NCI-H2029 (cell line): ENCODE measurements at regions not wholly inside any gene's neighbourhood (a gene's known extent, or its start where the extent isn't known, plus 50 kb on each side); places are given as distances from the start of the nearest gene placed in this dataset.
"Not testable (repeated sequence)": the region's sequence is repeated elsewhere in the genome, so short reads cannot be mapped to it uniquely, and the experiment has no call there.

Experiments used
- DNase-seq: peaks from one replicate; lab custom pipeline; 2025; lab: John Stamatoyannopoulos, UW

DNA sequence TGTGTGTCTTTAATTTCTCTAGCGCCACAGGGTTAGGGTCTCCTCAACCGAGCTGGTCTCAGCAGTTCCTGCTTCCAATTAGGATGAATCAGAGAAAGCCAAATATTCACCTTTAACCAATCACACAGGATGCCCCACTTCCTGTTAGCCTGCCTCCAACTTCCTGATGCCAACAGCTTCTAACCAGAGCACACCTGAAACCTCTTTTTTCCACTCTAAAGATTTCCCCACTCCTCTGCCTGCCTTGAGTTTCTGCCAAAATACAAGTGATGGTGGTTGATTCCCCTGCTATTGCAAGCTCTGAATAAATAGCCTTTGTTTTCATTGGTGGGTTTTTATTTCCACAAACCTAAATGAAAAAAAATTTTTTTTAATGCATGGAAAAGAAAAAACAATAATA is 144.7 kb upstream of the UST start:
- DNase-seq = no peak

DNA sequence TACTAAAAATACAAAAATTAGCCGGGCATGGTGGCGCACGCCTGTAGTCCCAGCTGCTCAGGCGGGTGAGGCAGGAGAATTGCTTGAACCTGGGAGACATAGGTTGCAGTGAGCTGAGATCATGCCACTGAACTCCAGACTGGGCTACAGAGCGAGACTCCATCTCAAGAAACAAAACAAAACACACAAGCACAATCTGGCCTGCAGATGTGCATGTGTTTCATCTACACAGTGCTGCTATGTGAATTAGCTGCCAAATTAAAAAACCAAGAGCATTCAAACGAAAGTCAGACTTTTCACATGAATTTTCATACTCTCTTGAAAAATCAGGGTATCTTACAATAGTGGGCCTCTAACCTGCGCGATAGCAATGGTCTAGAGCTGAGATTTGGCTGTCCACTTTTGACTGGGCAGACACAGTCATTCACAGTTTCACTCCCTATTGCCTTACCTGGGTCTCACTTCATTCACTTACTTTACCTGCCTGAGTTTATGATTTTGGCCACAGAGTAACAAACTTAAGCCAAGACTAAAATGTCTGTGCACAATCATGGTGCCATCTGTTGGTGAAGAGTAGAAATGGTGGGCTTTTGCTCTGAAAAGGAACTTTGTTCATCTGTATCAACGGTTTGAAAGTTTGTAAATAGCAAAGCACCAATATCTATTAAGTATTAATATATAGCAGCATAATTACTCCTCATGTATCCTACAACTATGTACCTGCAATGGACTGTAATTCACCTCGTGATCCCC is 138.5 kb upstream of the UST start:
- no peak for DNase-seq

DNA sequence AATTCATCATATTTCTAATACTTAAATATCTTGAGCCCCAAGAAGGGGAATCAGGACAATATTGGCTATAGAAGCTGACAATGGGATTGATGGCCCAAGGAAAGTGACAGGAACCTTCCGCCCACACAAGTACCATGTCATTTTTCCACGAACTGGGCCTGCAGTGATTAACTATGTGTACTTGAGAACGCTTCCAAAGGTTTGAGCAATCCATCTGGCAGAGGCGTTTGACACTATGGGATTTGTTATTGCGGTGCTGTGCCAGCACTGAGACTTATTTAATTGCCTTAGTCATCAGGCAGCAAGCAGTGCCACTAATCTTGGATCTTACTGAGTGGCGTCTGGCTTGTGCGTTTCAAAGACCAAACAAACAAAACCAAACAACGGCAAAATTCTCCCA is 135.6 kb upstream of the UST start:
- DNase-seq = no peak

DNA sequence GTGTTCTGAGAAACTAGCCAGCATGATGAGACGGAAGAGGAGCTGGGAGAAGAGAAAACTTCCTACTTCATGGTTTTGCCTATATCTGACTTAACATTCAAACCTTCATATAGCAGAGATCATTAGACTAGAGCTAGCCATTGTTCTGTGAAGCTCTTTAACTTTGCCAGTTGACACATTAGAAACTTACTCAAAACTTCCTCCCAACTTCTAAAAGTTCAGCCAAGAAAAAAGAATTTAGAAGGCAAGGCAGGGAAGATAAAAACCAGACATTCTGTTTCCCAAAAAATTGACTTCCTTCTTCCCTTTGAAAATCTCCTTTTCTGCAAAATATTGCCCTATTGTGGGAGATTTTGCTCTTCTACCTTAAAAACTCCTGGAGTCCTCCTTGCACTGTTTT is 134.8 kb upstream of the UST start:
- no peak for DNase-seq

DNA sequence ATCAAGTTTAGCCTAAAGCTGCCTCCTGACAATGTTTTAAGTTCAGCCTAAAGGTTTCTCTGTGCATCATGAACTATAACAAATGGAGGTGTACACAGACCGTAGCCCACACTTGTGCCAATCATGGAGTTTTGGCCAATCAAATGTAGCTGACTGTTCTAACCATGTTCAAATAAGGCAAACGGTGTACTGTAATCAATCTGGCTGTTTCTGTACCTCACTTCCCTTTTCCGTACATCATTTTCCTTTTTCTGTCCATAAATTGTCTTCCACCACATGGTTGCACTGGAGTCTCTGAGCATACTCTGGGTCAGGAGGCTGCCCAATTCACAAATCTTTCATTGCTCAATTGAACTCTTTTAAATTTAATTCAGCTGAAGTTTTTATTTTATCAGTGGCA is 132.2 kb upstream of the UST start:
- no peak for DNase-seq

DNA sequence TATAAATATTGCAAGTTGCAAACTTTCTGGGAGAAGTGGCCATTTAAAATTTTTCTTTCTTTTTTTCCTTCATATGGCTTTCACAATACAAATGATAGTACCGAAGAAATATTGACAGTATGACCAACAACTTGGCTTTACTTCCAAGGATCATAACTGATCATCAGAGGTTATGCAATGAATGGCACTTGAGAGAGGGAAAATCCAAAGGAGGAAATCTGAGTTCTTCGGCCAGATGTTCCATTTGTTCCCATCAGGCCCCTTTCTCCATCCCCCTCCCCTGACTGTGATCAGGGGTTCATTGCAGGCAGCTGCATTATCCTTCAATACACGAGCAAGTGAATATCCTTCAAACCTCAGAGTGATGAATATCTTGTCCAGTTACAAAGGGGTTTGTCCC is 130.0 kb upstream of the UST start:
- DNase-seq = no peak

DNA sequence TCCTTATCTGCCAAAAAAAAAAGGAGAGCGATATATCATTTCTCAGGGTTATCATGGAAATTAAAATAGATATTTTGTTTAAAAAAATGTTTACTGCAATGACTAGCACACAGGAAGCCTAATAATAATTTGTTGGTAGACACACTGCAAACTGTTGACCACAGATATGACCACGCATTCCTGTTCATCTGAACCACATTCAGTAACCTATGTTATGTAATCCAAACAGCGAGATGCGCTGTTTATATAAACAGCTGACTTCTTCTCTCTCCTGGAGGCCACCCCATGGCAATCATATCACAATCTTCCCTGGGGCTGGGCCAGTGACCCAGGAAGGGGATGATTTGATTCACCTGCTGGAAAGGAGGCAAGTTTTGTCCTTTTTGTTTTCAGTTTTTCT is 129.3 kb upstream of the UST start:
- DNase-seq = no peak

DNA sequence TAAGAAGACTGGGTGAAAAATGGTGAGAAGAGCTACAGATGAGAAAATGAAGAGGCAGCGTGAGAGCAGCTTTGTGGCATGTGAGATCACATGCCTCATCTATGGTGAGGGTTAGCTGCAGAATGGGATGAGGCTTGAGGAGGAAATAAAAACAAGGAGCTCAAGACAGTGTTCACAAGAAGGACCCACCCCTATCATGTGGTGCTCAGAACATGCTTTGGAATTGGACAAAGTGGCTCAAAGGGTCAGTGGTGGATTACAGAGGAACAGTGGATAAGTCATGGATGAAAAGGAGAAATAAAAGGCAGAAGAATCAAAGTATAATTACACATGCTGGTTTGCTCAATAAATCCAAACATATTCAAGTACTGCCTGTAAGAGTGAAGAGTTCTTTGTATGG is 126.9 kb upstream of the UST start:
- DNase-seq = no peak

DNA sequence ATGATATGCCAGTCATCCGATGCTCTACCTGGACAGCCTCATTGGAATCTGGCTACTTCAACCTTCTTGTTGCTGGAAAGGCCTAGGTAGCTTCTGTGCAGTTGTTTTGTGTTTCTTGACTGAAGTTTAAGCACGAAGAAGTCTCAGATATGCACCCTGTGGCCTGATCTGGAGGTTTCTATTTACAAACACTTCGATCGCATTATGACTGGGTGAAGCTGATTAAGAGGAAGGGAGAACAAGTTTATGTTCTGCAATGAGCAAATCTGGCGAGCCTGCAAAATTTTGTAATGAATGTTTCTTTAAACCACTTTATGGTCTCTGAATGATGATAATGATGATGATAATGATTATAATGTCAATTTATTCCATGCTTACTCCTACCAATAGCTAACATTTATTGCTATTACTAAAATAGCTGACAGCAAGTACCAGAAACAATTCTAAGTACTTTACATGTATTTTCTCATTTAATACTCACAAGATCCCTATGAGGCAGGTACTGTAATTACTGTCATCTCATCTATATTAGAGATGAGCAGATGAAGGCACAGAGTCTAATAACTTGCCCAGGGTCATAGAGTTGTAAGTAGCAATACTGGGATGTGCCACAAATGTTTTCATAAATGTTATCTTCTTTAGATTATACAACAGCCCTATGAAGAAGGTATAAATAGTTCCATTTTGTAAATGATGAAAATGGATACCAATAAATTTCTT is 126.1 kb upstream of the UST start:
- DNase-seq = no peak

DNA sequence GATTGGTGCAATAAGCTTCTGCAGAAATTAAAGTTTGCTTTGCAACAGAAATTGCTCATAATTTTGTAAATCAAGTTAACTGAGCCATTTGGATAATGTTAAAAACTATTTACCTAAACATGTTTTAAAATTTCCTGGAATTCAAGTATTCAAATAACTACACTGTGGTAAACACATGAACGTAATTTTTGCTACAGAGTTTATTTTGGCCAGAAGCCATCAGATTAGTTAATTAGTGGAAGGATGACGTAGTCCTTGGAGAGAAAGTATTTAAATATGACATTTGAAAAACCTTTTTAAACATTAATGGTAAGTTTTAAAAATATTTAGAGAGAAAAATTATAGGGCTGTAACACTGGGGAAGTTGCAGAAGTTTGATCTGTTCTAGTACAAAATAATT is 121.2 kb upstream of the UST start:
- peak; percentile 2 for DNase-seq

DNA sequence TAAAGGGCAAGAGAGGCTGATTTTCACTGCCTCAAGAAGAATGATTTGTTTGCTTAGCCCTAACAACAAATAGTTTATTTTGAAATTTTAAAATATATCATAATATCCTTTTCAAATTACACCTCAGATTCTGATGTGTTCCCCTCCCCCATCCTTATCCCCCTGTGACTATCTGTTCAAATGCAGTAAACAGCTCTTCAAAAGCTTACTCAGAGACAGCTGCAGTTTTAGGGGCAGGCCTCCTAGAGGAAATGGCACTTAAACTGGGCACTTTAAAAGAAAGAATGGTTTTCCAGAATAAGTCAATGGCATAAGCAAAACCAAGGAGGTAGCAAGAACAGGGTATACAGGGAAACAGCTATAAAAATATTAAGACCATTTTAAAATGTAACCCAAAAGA is 118.6 kb upstream of the UST start:
- no peak for DNase-seq

DNA sequence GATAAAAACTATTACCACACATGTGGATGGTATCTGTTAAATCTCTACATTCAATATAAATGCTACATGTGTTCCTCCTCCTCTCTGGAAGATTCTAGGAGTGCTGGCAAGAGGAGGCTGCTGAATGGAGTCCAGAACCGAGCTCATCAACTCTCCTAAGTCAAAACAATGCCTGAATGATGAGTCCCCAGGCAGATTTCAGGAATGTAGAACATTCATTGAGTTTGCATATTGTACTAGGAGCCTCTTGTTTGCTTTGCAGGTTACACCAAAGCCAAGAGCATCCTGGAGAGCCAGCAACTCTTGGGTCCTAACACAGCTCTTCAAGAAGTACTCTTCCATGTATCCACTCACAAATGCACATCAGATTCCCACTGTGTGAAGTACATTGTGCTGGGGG is 117.6 kb upstream of the UST start:
- no peak for DNase-seq

DNA sequence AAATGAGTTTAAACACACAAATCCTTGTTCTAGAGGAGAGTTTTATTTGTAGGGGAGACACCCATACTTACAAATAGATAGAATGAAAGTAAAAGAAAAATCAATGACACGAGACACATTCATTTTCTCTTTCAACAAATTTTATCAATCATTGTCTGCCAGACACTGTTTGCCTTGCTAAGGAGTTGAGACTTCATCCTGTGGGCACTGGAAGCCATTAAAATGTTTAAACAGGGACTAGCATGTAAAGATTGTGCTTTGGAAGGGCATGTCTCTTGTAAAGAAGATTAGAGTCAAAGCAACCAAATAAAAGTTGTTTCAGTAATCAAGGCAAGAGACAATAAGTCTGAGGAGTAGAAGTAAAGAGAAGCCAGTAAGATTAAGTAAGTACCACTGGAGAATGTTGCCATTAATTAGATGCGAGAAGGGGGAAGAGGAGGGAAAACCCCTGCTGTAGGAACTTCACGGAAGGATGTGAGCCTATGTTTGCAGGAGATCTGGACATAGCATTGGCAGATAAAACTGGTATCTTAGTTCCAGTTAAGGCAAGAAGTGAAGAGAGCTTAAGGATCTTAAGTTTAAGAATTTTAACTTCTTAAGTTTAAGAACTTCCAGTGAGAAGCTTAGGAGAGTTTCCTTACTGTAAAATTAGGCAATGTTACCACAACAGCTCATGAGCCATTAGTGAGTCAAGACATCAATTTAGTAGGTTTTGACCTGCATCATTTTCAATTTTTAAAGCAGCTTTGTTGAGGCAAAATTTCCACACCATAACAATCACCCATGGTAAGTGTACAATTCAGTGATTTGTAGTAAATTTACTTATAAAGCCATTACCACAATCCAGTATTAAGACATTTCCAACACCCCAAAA is 117.0 kb upstream of the UST start:
- no peak for DNase-seq

DNA sequence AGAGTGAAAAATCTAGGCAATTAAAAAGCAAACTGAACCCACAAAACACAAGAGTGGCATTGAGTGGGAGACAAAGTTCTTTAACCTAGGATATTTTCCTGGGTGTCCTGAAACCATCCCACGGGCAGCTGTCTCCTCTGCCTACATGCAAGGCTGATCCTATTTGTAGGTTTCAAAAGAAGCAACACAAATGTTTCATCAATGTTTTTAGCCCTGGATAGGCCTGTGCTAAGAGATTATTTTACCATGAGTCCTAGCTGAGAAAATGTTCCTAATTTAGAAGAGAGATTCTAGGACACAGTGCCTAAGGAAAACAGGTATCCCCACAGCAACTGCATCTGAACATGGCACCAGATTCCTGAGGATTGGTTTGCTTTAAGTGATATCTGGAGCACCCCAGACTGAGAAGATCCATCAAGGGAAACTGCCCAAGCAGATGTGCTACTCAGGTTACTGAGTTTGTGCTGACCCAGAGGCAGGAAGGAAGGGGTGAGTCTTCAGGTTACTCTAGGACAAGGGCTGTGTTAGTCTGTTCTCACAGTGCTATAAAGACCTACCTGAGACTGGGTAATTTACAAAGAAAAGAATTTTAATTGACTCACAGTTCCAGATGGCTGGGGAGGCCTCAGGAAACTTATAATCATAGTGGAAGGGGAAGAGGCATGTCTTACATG is 111.6 kb upstream of the UST start:
- DNase-seq = no peak

DNA sequence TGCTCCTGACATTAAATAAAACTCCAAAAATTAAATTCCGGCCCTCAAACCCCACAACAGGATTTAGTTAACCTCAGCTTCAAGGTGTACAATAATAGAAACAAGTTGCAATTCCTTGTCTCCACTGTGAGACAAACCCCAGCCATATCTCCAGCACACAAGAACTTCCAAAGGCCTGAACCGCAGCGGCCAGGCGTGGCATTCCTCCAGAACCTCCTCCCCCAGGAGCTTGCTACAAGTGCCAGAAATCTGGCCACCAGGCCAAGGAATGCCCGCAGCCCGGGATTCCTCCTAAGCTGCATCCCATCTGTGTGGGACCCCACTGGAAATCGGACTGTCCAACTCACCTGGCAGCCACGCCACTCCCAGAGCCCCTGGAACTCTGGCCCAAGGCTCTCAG is 105.0 kb upstream of the UST start:
- not testable (repeated sequence) for DNase-seq

DNA sequence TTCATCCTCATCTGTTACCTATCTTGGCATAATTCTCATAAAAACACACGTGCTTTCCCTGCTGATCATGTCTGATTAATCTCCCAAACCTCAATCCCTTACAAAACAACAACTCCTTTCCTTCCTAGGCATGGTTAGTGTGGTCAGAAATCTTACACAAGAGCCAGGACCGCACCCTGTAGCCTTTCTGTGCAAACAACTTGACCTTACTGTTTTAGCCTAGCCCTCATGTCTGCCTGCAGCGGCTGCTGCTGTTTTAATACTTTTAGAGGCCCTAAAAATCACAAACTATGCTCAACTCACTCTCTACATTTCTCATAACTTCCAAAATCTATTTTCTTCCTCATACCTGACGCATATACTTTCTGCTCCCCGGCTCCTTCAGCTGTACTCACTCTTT is 103.6 kb upstream of the UST start:
- DNase-seq = not testable (repeated sequence)

DNA sequence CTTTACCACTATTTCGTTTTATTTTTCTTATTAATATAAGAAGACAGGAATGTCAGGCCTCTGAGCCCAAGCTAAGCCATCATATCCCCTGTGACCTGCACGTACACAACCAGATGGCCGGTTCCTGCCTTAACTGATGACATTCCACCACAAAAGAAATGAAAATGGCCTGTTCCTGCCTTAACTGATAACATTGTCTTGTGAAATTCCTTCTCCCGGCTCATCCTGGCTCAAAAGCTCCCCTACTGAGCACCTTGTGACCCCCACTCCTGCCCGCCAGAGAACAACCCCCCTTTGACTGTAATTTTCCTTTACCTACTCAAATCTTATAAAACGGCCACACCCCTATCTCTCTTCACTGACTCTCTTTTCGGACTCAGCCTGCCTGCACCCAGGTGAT is 101.8 kb upstream of the UST start:
- not testable (repeated sequence) for DNase-seq

DNA sequence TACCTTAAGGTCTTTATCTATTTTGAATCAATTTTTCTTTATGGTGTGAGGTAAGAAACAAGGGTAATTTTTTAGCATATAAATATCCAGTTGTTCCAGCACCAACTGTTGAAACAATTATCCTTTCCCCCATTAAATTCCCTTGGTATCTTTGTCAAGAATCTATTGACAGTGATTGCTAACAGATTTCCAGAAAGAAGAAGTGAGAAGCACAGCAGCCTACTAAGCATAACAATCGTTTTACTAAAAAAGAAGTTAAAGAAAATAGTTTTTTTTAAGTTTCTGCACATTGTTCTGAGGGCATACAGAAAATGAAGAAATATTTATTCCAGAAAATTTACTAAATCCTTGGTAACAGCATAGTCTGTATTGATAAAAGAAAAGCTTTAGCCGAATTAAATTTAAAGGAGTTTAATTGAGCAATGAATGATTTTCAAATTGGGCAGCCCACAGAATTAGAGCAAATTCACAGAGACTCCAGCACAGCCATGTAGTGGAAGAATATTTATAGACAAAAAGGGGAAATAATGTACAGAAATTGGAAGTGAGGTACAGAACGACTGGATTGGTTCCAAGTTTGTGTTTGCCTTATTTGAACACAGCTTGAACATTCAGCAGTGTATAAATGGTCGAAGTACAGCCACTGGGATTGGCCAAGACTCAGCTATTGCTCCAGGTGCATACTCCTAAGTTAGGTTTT is 97.9 kb upstream of the UST start:
- no peak for DNase-seq

DNA sequence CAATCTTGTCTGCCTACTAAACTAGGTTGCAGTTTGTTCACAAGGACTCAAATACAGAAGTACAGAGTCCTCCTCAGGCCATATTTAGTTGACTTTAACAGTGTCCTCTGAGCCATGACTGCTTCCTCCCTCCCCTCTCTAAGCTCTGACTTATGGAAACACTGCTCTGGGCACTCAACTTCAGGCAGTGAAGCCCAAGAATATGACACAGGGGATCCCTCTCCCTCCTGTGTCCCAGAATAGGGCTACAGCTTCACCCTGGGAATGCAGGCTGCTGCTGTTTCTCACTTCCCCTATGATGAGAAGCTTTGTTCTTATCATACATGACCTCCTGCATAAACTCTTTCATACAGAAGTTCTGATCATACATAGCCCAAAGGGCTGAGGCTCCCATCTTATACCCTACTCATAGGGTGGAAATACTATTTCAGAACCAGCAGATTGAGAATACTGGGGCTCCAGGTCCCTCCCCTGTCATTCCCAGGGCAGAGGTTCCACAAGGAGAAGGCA is 97.3 kb upstream of the UST start:
- no peak for DNase-seq

DNA sequence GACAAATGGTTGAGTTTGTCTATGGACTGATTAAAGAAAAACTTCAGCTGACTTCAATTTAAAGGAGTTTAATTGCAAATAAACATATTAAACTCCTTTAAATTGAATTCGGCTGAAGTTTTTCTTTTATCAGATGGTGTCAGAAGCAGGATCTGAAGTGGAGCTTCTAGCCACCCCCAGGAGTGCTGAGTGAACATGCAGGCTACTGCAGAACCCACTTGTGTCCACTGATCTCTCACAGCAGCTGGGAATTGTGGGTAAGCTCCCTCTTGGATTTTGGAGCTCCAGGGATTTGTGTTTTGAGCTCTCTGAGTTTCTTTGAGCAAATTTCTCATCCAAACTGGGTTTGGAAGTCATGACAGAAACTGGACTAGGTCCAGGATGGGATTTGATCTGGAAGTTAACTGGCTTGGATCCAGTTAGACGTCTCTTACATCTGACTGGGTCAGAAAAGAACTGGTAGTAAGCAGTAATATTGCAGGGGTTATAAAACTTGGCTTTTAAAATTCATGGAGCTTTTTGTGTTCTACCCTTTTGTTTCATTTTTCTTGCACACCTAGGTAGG is 95.8 kb upstream of the UST start:
- no peak for DNase-seq

DNA sequence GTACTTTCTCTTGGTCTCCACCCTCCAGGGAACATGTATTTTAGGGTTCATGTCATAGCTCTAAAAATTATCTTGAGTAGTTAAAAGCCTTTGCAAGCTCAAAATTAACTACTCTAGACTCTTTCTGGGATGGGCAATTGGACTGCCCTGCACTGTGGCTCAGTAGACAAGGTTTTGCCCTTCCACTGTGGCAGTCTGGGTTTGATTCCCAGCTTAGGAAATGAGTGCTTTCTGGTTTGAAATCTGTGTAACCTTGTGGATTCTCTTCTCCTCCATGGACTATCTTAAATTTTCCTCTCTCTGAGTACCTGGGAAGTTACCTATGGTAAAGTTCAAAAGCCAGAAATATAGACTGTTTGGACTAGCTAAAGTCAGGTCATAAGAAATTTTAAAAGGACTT is 94.6 kb upstream of the UST start:
- DNase-seq = no peak
